ENCODE measurements at regions not wholly inside any gene's neighbourhood (a gene's known extent, or its start where the extent isn't known, plus 50 kb on each side); places are given as distances from the start of the nearest gene placed in this dataset.

DNA sequence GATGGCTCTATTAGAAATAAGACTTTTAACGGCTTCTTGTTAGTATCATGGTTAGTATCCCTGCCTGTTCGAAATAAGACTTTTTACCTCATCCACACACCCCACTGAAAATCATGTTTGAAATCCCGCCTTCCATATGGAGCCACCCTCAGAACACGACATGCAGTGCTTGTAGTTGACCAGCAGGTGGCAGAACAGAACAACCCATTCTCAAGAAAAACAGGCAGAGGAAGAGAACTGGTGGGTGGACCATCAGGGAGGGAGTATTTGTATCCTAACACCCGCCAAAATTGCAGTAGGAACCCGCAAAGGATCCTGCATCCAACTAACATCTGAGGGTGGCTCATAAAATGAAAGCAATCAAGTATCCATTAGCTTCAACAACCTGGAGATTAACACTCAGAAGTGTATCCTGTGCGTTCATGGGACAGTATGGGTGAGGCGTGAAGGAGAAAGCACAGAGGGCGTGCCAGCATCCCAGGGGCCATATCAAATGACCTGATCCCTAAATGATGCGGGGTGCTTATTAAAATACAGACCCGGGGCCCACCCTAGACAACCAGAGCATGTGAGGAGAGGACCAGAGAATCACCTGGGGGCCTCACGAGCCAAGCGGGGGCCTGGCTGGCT is 89.6 kb upstream of the NHSL1 start (continued):
- TF ChIP-seq FOXK1 (CRISPR knock-in tag; IDR thresholded peaks at IDR 0.05; ENCODE audit: borderline replicate concordance, low read depth) (no peak; the same call in 1 of the 2 replicates), RAD21 (CRISPR knock-in tag; IDR thresholded peaks at IDR 0.05) (peak; percentile 86), ZNF737 (CRISPR knock-in tag; IDR thresholded peaks at IDR 0.05; ENCODE audit: borderline replicate concordance) (no peak), FOXJ3 (CRISPR knock-in tag; IDR thresholded peaks at IDR 0.05; ENCODE audit: borderline replicate concordance) (no peak), MIER2 (CRISPR knock-in tag; IDR thresholded peaks at IDR 0.05) (no peak), MXD4 (CRISPR knock-in tag; IDR thresholded peaks at IDR 0.05) (0 out of 2 replicates have a peak, but pooled peaks have one; percentile 32), ELF3 (CRISPR knock-in tag; IDR thresholded peaks at IDR 0.05) (peak; percentile 36; the same call in 1 of the 2 replicates), TFDP1 (CRISPR knock-in tag; IDR thresholded peaks at IDR 0.05; ENCODE audit: borderline replicate concordance) (peak; percentile 67; the same call in 1 of the 2 replicates), ZNF816 (CRISPR knock-in tag; IDR thresholded peaks at IDR 0.05; ENCODE audit: borderline replicate concordance) (peak; percentile 42; the same call in 1 of the 2 replicates), ZNF660 (CRISPR knock-in tag; IDR thresholded peaks at IDR 0.05; ENCODE audit: borderline replicate concordance, low read depth) (no peak), ZNF253 (CRISPR knock-in tag; IDR thresholded peaks at IDR 0.05; ENCODE audit: borderline replicate concordance) (no peak), ZNF770 (CRISPR knock-in tag; IDR thresholded peaks at IDR 0.05) (no peak), NR3C1 (CRISPR knock-in tag; IDR thresholded peaks at IDR 0.05) (no peak), ZNF260 (CRISPR knock-in tag; IDR thresholded peaks at IDR 0.05; ENCODE audit: borderline replicate concordance, low read depth) (no peak), ZNF766 (CRISPR knock-in tag; IDR thresholded peaks at IDR 0.05; ENCODE audit: borderline replicate concordance) (no peak), SMC3 (IDR thresholded peaks at IDR 0.05; ENCODE audit: low read length) (peak; percentile 95)
- TF ChIP-seq, protein P1, sequence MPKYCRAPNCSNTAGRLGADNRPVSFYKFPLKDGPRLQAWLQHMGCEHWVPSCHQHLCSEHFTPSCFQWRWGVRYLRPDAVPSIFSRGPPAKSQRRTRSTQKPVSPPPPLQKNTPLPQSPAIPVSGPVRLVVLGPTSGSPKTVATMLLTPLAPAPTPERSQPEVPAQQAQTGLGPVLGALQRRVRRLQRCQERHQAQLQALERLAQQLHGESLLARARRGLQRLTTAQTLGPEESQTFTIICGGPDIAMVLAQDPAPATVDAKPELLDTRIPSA (CRISPR knock-in tag; IDR thresholded peaks at IDR 0.05; ENCODE audit: borderline replicate concordance): no peak
